ENCODE measurements at regions not wholly inside any gene's neighbourhood (a gene's known extent, or its start where the extent isn't known, plus 50 kb on each side); places are given as distances from the start of the nearest gene placed in this dataset.

GRCh38 chr10:8811201-8811600, 756.7 kb downstream of the GATA3 start:
- Histone ChIP-seq H3K27me3 (ENCODE audit: control insufficient read depth in 2 of 2, insufficient read depth in 2 of 2, low read length in 2 of 2) (no peaks in the 10 kb centered on the region), H3K9me1 (replicated peaks; ENCODE audit: control insufficient read depth, extremely low read depth, insufficient read depth, low read length) (no peaks in the 10 kb centered on the region), H3K36me3 (ENCODE audit: control insufficient read depth in 2 of 2, extremely low read depth in 1 of 2, insufficient read depth in 2 of 2, low read length in 2 of 2) (no peaks in the 10 kb centered on the region), H2AFZ (ENCODE audit: low read depth, low read length) (no peak overlapping the region), H3K79me2 (ENCODE audit: control insufficient read depth, insufficient read depth, low read length) (no peaks in the 10 kb centered on the region), H3K27ac (ENCODE audit: insufficient read depth, low read depth, low read length) (no peak overlapping the region), H4K20me1 (replicated peaks; ENCODE audit: control insufficient read depth, extremely low read depth, insufficient read depth, low read length) (no peaks in the 10 kb centered on the region), H3K4me3 (replicated peaks in 1 of 3; ENCODE audit: insufficient read depth in 1 of 3, low read depth in 1 of 3, low read length in 3 of 3) (no peak overlapping the region), H3K9ac (replicated peaks; ENCODE audit: extremely low read depth, insufficient read depth, low read length) (no peak overlapping the region), H3K4me2 (ENCODE audit: insufficient read depth, low read length) (no peak overlapping the region), H3K9me3 (replicated peaks; ENCODE audit: control insufficient read depth, insufficient read depth, low read length) (no peaks in the 10 kb centered on the region), H3K4me1 (ENCODE audit: control insufficient read depth, extremely low read depth, insufficient read depth, low read length) (no peaks in the 10 kb centered on the region)
- dilution Hi-C loops (cut with MboI; ENCODE audit: extremely low pct_ligation_motif_present, low sequenced_read_pairs), result no loop called here
- BruUV-seq (replicated peaks), result no TSS peak
- DNase-seq (ENCODE audit: low read depth, low spot score) (no peak), FAIRE-seq (no peak)
- no peak for TF ChIP-seq GATA2 (IDR thresholded peaks at IDR 0.05; ENCODE audit: insufficient read depth, insufficient read length, low read depth, low read length)
- TF ChIP-seq FOS (IDR thresholded peaks at IDR 0.05; ENCODE audit: borderline replicate concordance, insufficient read depth, low read length), result no peak
- no peak for TF ChIP-seq MYC (IDR thresholded peaks at IDR 0.05; ENCODE audit: low read depth, low read length)
- TF ChIP-seq POLR2A (IDR thresholded peaks at IDR 0.05; ENCODE audit: low read depth, low read length), result no peak
- TF ChIP-seq POLR2AphosphoS5 (IDR thresholded peaks at IDR 0.05; ENCODE audit: insufficient read depth, low read depth, low read length), result no peak
- no peak for TF ChIP-seq EZH2 (IDR thresholded peaks at IDR 0.05; ENCODE audit: borderline replicate concordance, low read depth, low read length, severe bottlenecking)
- no peak for TF ChIP-seq JUN (IDR thresholded peaks at IDR 0.05; ENCODE audit: borderline replicate concordance, insufficient read depth, insufficient read length, low read depth)
- TF ChIP-seq CTCF (IDR thresholded peaks at IDR 0.05; ENCODE audit: extremely low read depth in 1 of 2, insufficient read depth in 1 of 2, low read depth in 1 of 2, low read length in 2 of 2), result no peak
- TF ChIP-seq MAX (IDR thresholded peaks at IDR 0.05; ENCODE audit: insufficient read depth, insufficient read length), result no peak
- ChIA-PET CTCF (no interaction called here), POLR2A (no interaction called here)
- intact Hi-C loops (cut with micrococcal nuclease), result no loop called here

Data from endothelial cell of umbilical vein (primary cell).